ENCODE measurements at regions not wholly inside any gene's neighbourhood (a gene's known extent, or its start where the extent isn't known, plus 50 kb on each side); places are given as distances from the start of the nearest gene placed in this dataset.
"Not testable (repeated sequence)": the region's sequence is repeated elsewhere in the genome, so short reads cannot be mapped to it uniquely, and the experiment has no call there.

GRCh38 chr16:26395700-26396099 is 671.0 kb upstream of the C16orf82 start:
- no peak overlapping the region for H3K4me3 ChIP-seq (ENCODE audit: low read depth, poor library complexity, severe bottlenecking)
- 86 to 90% methylated on average over 13 of the region's 13 CpGs for WGBS, 2 donors
- intact Hi-C loops (cut with DNase I; ENCODE audit: low total_unique reads) = no loop called here
- no peak for DNase-seq (ENCODE audit: low spot score in 2 of 2)
- TF ChIP-seq POLR2A (IDR thresholded peaks at IDR 0.05) = no peak
- no peak for TF ChIP-seq CTCF (IDR thresholded peaks at IDR 0.05)

GRCh38 chr16:26396511-26397235 is 670.1 kb upstream of the C16orf82 start:
- no peak for DNase-seq (ENCODE audit: low spot score in 2 of 2)
- TF ChIP-seq CTCF (IDR thresholded peaks at IDR 0.05) = no peak
- no peak for TF ChIP-seq POLR2A (IDR thresholded peaks at IDR 0.05)
- no peak overlapping the region for H3K4me3 ChIP-seq (ENCODE audit: low read depth, poor library complexity, severe bottlenecking)
- intact Hi-C loops (cut with DNase I; ENCODE audit: low total_unique reads) = no loop called here
- 49 to 57% methylated on average over 3 of the region's 3 CpGs for WGBS, 2 donors

GRCh38 chr16:26413780-26414179 is 652.9 kb upstream of the C16orf82 start:
- no peak for TF ChIP-seq POLR2A (IDR thresholded peaks at IDR 0.05)
- no peak for TF ChIP-seq CTCF (IDR thresholded peaks at IDR 0.05)
- no peak for DNase-seq (ENCODE audit: low spot score in 2 of 2)
- WGBS, 2 donors = 62 to 65% methylated on average over 3 of the region's 3 CpGs
- no peak overlapping the region for H3K4me3 ChIP-seq (ENCODE audit: low read depth, poor library complexity, severe bottlenecking)
- intact Hi-C loops (cut with DNase I; ENCODE audit: low total_unique reads) = no loop called here

- intact Hi-C loops (cut with DNase I; ENCODE audit: low total_unique reads); H3K4me3 ChIP-seq (ENCODE audit: low read depth, poor library complexity, severe bottlenecking); DNase-seq (ENCODE audit: low spot score in 2 of 2): not testable (repeated sequence)
- WGBS, 2 donors = 58 to 71% methylated on average over 7 to 8 of the region's 8 CpGs
These were observed 647.3 kb upstream of the C16orf82 start for GRCh38 chr16:26419458-26419857.

DNA sequence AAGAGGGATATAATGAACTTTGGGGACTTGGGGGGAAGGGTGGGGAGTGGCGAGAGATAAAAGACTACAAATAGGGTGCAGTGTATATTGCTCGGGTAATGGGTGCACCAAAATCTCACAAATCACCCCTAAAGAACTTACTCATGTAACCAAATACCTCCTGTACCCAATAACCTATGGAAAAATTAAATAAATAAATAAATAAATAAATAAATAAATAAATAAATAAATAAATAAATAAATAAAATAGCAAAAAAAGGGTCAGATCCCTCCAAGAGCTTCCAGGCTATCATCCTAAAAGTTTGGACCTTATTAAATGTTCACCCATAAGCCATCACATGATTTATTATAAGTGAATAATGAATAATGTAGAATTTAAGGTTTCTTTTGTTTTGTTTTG is 636.1 kb upstream of the C16orf82 start:
- TF ChIP-seq CTCF (IDR thresholded peaks at IDR 0.05) = no peak
- no peak for TF ChIP-seq POLR2A (IDR thresholded peaks at IDR 0.05)
- intact Hi-C loops (cut with DNase I; ENCODE audit: low total_unique reads) = no loop called here
- no peak for DNase-seq (ENCODE audit: low spot score in 2 of 2)
- WGBS, 2 donors = 84 to 89% methylated on average over 2 of the region's 2 CpGs
- H3K4me3 ChIP-seq (ENCODE audit: low read depth, poor library complexity, severe bottlenecking) = no peak overlapping the region

GRCh38 chr16:26433807-26434206 is 632.9 kb upstream of the C16orf82 start:
- no peak for DNase-seq (ENCODE audit: low spot score in 2 of 2)
- no peak overlapping the region for H3K4me3 ChIP-seq (ENCODE audit: low read depth, poor library complexity, severe bottlenecking)
- intact Hi-C loops (cut with DNase I; ENCODE audit: low total_unique reads) = no loop called here
- WGBS, 2 donors = 55 to 68% methylated on average over 2 of the region's 2 CpGs
- TF ChIP-seq POLR2A (IDR thresholded peaks at IDR 0.05) (no peak), CTCF (IDR thresholded peaks at IDR 0.05) (no peak)
